Neural cell (in vitro differentiated cells): ENCODE measurements at regions not wholly inside any gene's neighbourhood (a gene's known extent, or its start where the extent isn't known, plus 50 kb on each side); places are given as distances from the start of the nearest gene placed in this dataset.

ENCODE experiments used
- EP300 ChIP-seq: fragments of 450-650 bp; conservative IDR thresholded peaks from 2 replicates; pipeline ENCODE4 v1.6.1; 2014; ENCODE audit warnings: antibody characterized with exemption, mild to moderate bottlenecking, moderate library complexity; ENCODE audit not compliant: poor library complexity, severe bottlenecking
- EZH2 ChIP-seq: fragments of 200-600, 300-800 bp; shearing (Covaris generic), sonication (generic); IDR thresholded peaks from 2 replicates; pipeline ENCODE4 v1.6.1; 2014; ENCODE audit warnings: antibody characterized with exemption, low read length, borderline replicate concordance, mild to moderate bottlenecking; ENCODE audit not compliant: insufficient read depth, poor library complexity, severe bottlenecking
- MXI1 ChIP-seq: fragments of 450-650 bp; conservative IDR thresholded peaks from 2 replicates; pipeline ENCODE4 v1.6.1; 2014; ENCODE audit warnings: antibody characterized with exemption, mild to moderate bottlenecking; ENCODE audit not compliant: poor library complexity, severe bottlenecking
- POLR2AphosphoS5 ChIP-seq: IDR thresholded peaks from 2 replicates; pipeline ENCODE4 v1.6.1; 2012
- RAD21 ChIP-seq: fragments of 450-650 bp; conservative IDR thresholded peaks from 2 replicates; pipeline ENCODE4 v1.6.1; 2014; ENCODE audit warnings: antibody characterized with exemption, mild to moderate bottlenecking, moderate library complexity
- SMC3 ChIP-seq: fragments of 450-650 bp; conservative IDR thresholded peaks from 2 replicates; pipeline ENCODE4 v1.6.1; 2014; ENCODE audit warnings: antibody characterized with exemption, mild to moderate bottlenecking, moderate library complexity; ENCODE audit not compliant: poor library complexity
- TF ChIP-seq, protein P1 (sequence below): IDR thresholded peaks from 2 replicates; pipeline ENCODE4 v1.6.1; 2012; ENCODE audit warnings: borderline replicate concordance
- TF ChIP-seq, protein P2 (sequence below): fragments of 450-650 bp; IDR thresholded peaks from 2 replicates; pipeline ENCODE4 v1.5.1; 2014; ENCODE audit warnings: antibody characterized with exemption, mild to moderate bottlenecking, moderate library complexity; ENCODE audit not compliant: poor library complexity, severe bottlenecking

DNA sequence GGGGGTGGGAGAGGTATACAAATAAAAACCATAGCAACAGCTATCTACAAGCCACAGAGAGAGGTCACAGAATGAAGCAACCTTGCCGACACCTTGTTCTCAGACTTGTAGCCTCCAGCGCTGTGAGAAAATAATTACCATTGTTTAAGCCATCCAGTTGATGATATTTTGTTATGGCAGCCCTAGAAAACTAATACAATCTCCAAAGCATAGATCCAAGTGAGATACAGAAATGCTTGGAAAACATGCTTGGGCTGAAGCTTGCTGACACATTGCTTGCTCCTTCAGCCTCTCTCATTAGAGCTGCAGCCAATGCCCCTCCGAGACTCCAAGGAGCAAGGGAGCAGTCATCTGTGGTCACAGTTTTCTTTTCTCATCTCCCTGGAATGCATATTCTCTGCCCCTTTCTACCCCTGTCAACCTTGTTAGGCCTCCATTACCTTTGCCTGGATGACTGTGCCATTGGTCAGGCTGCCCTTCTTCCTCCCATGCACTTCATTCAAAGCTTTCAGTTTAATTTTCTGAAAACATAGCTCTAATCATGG, 401.4 kb upstream of the KLF4 start:
- TF ChIP-seq SMC3 = no peak
- TF ChIP-seq, protein P1, sequence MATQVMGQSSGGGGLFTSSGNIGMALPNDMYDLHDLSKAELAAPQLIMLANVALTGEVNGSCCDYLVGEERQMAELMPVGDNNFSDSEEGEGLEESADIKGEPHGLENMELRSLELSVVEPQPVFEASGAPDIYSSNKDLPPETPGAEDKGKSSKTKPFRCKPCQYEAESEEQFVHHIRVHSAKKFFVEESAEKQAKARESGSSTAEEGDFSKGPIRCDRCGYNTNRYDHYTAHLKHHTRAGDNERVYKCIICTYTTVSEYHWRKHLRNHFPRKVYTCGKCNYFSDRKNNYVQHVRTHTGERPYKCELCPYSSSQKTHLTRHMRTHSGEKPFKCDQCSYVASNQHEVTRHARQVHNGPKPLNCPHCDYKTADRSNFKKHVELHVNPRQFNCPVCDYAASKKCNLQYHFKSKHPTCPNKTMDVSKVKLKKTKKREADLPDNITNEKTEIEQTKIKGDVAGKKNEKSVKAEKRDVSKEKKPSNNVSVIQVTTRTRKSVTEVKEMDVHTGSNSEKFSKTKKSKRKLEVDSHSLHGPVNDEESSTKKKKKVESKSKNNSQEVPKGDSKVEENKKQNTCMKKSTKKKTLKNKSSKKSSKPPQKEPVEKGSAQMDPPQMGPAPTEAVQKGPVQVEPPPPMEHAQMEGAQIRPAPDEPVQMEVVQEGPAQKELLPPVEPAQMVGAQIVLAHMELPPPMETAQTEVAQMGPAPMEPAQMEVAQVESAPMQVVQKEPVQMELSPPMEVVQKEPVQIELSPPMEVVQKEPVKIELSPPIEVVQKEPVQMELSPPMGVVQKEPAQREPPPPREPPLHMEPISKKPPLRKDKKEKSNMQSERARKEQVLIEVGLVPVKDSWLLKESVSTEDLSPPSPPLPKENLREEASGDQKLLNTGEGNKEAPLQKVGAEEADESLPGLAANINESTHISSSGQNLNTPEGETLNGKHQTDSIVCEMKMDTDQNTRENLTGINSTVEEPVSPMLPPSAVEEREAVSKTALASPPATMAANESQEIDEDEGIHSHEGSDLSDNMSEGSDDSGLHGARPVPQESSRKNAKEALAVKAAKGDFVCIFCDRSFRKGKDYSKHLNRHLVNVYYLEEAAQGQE = no peak
- no peak for TF ChIP-seq MXI1
- no peak for TF ChIP-seq EZH2
- TF ChIP-seq, protein P2, sequence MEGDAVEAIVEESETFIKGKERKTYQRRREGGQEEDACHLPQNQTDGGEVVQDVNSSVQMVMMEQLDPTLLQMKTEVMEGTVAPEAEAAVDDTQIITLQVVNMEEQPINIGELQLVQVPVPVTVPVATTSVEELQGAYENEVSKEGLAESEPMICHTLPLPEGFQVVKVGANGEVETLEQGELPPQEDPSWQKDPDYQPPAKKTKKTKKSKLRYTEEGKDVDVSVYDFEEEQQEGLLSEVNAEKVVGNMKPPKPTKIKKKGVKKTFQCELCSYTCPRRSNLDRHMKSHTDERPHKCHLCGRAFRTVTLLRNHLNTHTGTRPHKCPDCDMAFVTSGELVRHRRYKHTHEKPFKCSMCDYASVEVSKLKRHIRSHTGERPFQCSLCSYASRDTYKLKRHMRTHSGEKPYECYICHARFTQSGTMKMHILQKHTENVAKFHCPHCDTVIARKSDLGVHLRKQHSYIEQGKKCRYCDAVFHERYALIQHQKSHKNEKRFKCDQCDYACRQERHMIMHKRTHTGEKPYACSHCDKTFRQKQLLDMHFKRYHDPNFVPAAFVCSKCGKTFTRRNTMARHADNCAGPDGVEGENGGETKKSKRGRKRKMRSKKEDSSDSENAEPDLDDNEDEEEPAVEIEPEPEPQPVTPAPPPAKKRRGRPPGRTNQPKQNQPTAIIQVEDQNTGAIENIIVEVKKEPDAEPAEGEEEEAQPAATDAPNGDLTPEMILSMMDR = no peak
- TF ChIP-seq EP300 = no peak
- no peak for TF ChIP-seq POLR2AphosphoS5
- TF ChIP-seq RAD21 = no peak
